ENCODE measurements at regions not wholly inside any gene's neighbourhood (a gene's known extent, or its start where the extent isn't known, plus 50 kb on each side); places are given as distances from the start of the nearest gene placed in this dataset.

GRCh38 chr15:95839367-95839782 lies 491.1 kb upstream of the NR2F2 start:
- TF ChIP-seq CTCF (IDR thresholded peaks at IDR 0.05; ENCODE audit: low read depth, low read length, poor library complexity, severe bottlenecking) (no peak), EZH2phosphoT487 (IDR thresholded peaks at IDR 0.05; ENCODE audit: borderline replicate concordance, low read length) (no peak)

Data from DOHH2 (cell line).